Heart left ventricle (tissue), 16 donors: ENCODE measurements at regions not wholly inside any gene's neighbourhood (a gene's known extent, or its start where the extent isn't known, plus 50 kb on each side); places are given as distances from the start of the nearest gene placed in this dataset.

Source experiments
- ATAC-seq, 4 donors: fragments of 200-7000 bp; cut with Tn5 transposase; one replicate each; pipeline ENCODE4 v1.9.1; 2020 to 2022; ENCODE audit warnings: moderate library complexity in 4 of 4, mild to moderate bottlenecking in 3 of 4, moderate number of reproducible peaks in 1 of 4
- DNase-seq, 5 donors: peaks; one replicate each; pipeline ENCODE4 v3.0.0-alpha.2; 2020
- H3K27ac ChIP-seq, 12 donors: fragments of 200-600 bp; sonication (generic) in 4 of 12; one replicate each; pipeline versions ENCODE4 v1.5.0 to v1.8.0; 2016 to 2022; ENCODE audit warnings: mild to moderate bottlenecking in 2 of 12
- H3K27me3 ChIP-seq, 9 donors: fragments of 200-600 bp; sonication (generic) in 2 of 9; one replicate each; pipeline versions ENCODE4 v1.5.1 to v1.8.0; 2016 to 2022; ENCODE audit warnings: mild to moderate bottlenecking in 3 of 9
- H3K36me3 ChIP-seq, 9 donors: fragments of 200-600 bp; sonication (generic) in 2 of 9; one replicate each; pipeline versions ENCODE4 v1.5.0 to v1.8.0; 2018 to 2022; ENCODE audit warnings: mild to moderate bottlenecking in 2 of 9
- H3K4me1 ChIP-seq, 12 donors: fragments of 200-600 bp; sonication (generic) in 4 of 12; one replicate each; pipeline versions ENCODE4 v1.5.0 to v1.8.0; 2016 to 2022; ENCODE audit warnings: mild to moderate bottlenecking in 3 of 12
- H3K4me3 ChIP-seq, 12 donors: fragments of 200-600 bp; sonication (generic) in 4 of 12; one replicate each; pipeline versions ENCODE4 v1.5.0 to v1.8.0; 2017 to 2022; ENCODE audit warnings: mild to moderate bottlenecking in 9 of 12, moderate library complexity in 4 of 12
- H3K9me3 ChIP-seq, 12 donors: fragments of 200-600 bp; sonication (generic) in 4 of 12; one replicate each; pipeline versions ENCODE4 v1.5.0 to v1.8.0; 2016 to 2022; ENCODE audit warnings: mild to moderate bottlenecking in 1 of 12
- POLR2A ChIP-seq, 2 donors: fragments of 450-650 bp; IDR thresholded peaks; one replicate each; pipeline ENCODE4 v1.6.1; 2017; ENCODE audit warnings: antibody characterized with exemption in 2 of 2, mild to moderate bottlenecking in 2 of 2, moderate library complexity in 2 of 2
- WGBS, 4 donors: extraction: QIAGEN DNeasy Blood & Tissue Kit in 2 of 4; methylation state at CpG; one replicate each; pipeline versions ENCODE4 v1.1.5 to v1.1.7; 2013 to 2018; 5-methylcytosine and 5-hydroxymethylcytosine counted together
- intact Hi-C, 10 donors: fragments of 100-400 bp; cut with DNase I; formaldehyde crosslinking; loops; one replicate each; pipeline versions ENCODE4 v1.11.1 to v1.14.2; 2022
- TF ChIP-seq, protein P1 (sequence below), 12 donors: fragments of 200-600 bp; sonication (generic) in 4 of 12; IDR thresholded peaks; one replicate each; pipeline versions ENCODE4 v1.5.0 to v1.8.0; 2018 to 2022; ENCODE audit warnings: antibody characterized with exemption in 12 of 12, mild to moderate bottlenecking in 5 of 12
- donor health status: ischemic (EF 13 %, LVEDD 7.1; RV severe dilation, severe dysfunction).
- donor health status: healthy with polysubstance abuse.
- donor health status: DM: no; HTN: yes; CAD: no.
- donor health status: DM: no; HTN: no; CAD: no.
- donor health status: ischemic (EF 25% LVEDD 6.9; RV normal size, moderate dysfunction).
- donor health status: ischemic (EF 25% LVEDD 5.7; RV mildly dilated, moderate dysfunction).
- donor health status: healthy.
- donor health status: DM: yes; HTN: yes; CAD: no.
- donor health status: ischemic (EF 35%, LVEDD 5.7; RV mildly dilated, moderate dysfunction).
- donor health status: nonischemic (EF 11% LVEDD 7.7; RV severe dilation, severe dysfunction).
- donor health status: DM: yes; HTN: yes; CAD: no.
- donor health status: PGD.
- donor health status: ischemic (EF 29% LVEDD 5.4; RV normal size, mild dysfunction).
- donor health status: nonischemic (EF 23%, LVEDD 6.1; RV moderate dilation, normal function).

DNA sequence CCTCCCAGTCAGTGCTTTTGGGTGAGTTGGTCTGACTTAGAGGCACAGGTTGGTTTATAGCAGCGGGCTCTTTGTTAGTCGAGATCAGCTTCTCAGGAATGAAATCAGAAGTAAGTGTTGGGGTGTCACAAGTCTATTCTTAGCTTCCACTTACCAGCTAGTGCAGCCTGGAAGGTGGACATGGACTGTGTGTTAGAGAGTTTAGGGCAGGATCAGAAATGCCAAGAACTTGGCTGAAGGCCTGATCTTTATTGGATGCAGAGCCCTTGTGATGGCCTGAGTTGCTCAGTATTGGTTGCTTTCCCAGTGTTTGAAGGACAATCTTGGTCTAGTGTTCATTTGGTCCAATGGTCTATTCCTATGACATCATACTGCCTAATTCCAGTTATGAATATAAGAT is 377.0 kb upstream of the USP24 start:
- Histone ChIP-seq H3K9me3 (peaks cover 0 to 11% (median 0%) of the 10 kb centered on the region in 12 donors), H3K4me1 (peaks cover 0 to 24% (median 0%) of the 10 kb centered on the region in 12 donors), H3K4me3 (no peak overlapping the region), H3K36me3 (no peaks in the 10 kb centered on the region), H3K27ac (no peak overlapping the region), H3K27me3 (no peaks in the 10 kb centered on the region)
- 58 to 73% (median 66%) methylated on average over 2 of the region's 2 CpGs for WGBS, 4 donors
- DNase-seq = peak in 1 of 5 donors; percentile 38
- ATAC-seq = peak; percentile 41 to 94 (median 69)
- TF ChIP-seq, protein P1, sequence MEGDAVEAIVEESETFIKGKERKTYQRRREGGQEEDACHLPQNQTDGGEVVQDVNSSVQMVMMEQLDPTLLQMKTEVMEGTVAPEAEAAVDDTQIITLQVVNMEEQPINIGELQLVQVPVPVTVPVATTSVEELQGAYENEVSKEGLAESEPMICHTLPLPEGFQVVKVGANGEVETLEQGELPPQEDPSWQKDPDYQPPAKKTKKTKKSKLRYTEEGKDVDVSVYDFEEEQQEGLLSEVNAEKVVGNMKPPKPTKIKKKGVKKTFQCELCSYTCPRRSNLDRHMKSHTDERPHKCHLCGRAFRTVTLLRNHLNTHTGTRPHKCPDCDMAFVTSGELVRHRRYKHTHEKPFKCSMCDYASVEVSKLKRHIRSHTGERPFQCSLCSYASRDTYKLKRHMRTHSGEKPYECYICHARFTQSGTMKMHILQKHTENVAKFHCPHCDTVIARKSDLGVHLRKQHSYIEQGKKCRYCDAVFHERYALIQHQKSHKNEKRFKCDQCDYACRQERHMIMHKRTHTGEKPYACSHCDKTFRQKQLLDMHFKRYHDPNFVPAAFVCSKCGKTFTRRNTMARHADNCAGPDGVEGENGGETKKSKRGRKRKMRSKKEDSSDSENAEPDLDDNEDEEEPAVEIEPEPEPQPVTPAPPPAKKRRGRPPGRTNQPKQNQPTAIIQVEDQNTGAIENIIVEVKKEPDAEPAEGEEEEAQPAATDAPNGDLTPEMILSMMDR (IDR thresholded peaks at IDR 0.05) = no peak
- TF ChIP-seq POLR2A (IDR thresholded peaks at IDR 0.05) = no peak
- intact Hi-C loops = no loop called here

GRCh38 chr1:55589671-55590297 is 374.6 kb upstream of the USP24 start:
- DNase-seq (no peak), ATAC-seq (peak in 2 of 4 donors; percentile 21 to 52)
- no peaks in the 10 kb centered on the region for H3K36me3 ChIP-seq
- H3K4me3 ChIP-seq = no peak overlapping the region
- intact Hi-C loops = loop anchor here in 1 of 10 donors (10.0 kb wide), 1 partner anchor 995 kb away; no protein-coding TSS in a partner anchor
- WGBS, 4 donors = 49 to 75% (median 67%) methylated on average over 7 of the region's 7 CpGs
- H3K9me3 ChIP-seq = no peaks in the 10 kb centered on the region
- H3K27me3 ChIP-seq = no peaks in the 10 kb centered on the region
- peaks cover 0 to 27% (median 0%) of the 10 kb centered on the region in 12 donors for H3K4me1 ChIP-seq
- TF ChIP-seq, protein P1 (IDR thresholded peaks at IDR 0.05) = no peak
- TF ChIP-seq POLR2A (IDR thresholded peaks at IDR 0.05) = no peak
- peak overlapping the region in 8 of 12 donors; percentile 16 to 65 (median 44) for H3K27ac ChIP-seq

GRCh38 chr1:55588309-55588708 is 373.1 kb upstream of the USP24 start:
- Histone ChIP-seq H3K27me3 (no peaks in the 10 kb centered on the region), H3K4me1 (peaks cover 0 to 27% (median 0%) of the 10 kb centered on the region in 12 donors), H3K4me3 (no peak overlapping the region), H3K9me3 (no peaks in the 10 kb centered on the region), H3K36me3 (no peaks in the 10 kb centered on the region), H3K27ac (peak overlapping the region in 3 of 12 donors; percentile 2 to 65 (median 8))
- intact Hi-C loops = loop anchor here in 1 of 10 donors (10.0 kb wide), 1 partner anchor 996 kb away; no protein-coding TSS in a partner anchor
- WGBS, 4 donors = 65 to 86% (median 78%) methylated on average over 2 of the region's 2 CpGs
- ATAC-seq (no peak), DNase-seq (no peak)
- no peak for TF ChIP-seq POLR2A (IDR thresholded peaks at IDR 0.05)
- TF ChIP-seq, protein P1 (IDR thresholded peaks at IDR 0.05) = no peak

GRCh38 chr1:55586771-55587170 is 371.6 kb upstream of the USP24 start:
- ATAC-seq (no peak), DNase-seq (no peak)
- Histone ChIP-seq H3K36me3 (no peaks in the 10 kb centered on the region), H3K4me3 (no peak overlapping the region), H3K27me3 (no peaks in the 10 kb centered on the region), H3K27ac (no peak overlapping the region), H3K9me3 (no peaks in the 10 kb centered on the region), H3K4me1 (peaks cover 0 to 27% (median 0%) of the 10 kb centered on the region in 12 donors)
- 97 to 99% (median 98%) methylated on average over 3 of the region's 3 CpGs for WGBS, 4 donors
- intact Hi-C loops = loop anchor here in 1 of 10 donors (10.0 kb wide), 1 partner anchor 998 kb away; no protein-coding TSS in a partner anchor
- TF ChIP-seq, protein P1 (IDR thresholded peaks at IDR 0.05) = no peak
- no peak for TF ChIP-seq POLR2A (IDR thresholded peaks at IDR 0.05)
